Stomach (tissue), 8 donors: ENCODE measurements at regions not wholly inside any gene's neighbourhood (a gene's known extent, or its start where the extent isn't known, plus 50 kb on each side); places are given as distances from the start of the nearest gene placed in this dataset.

ENCODE experiments used
- DNase-seq, 2 donors: peaks; one replicate each; pipeline versions ENCODE4 v3.0.0 to v3.0.0-alpha.2; 2013 to 2019
- H3K27ac ChIP-seq, 5 donors: fragments of 200-600 bp in 4 of 5; sonication (generic) in 4 of 5; one replicate each; pipeline ENCODE4 v1.5.1; 2013 to 2019; ENCODE audit warnings: mild to moderate bottlenecking in 1 of 5, moderate library complexity in 1 of 5
- H3K27me3 ChIP-seq, 3 donors: fragments of 200-600 bp; sonication (generic); one replicate each; pipeline ENCODE4 v1.5.1; 2017 to 2019; ENCODE audit warnings: mixed run types in 1 of 3
- H3K36me3 ChIP-seq, 4 donors: fragments of 200-600 bp; sonication (generic); 1 replicate in 3 of 4; 2 replicates in 1 of 4; pipeline ENCODE4 v1.5.1; 2016 to 2019
- H3K4me1 ChIP-seq, 4 donors: fragments of 200-600 bp; sonication (generic); one replicate each; pipeline ENCODE4 v1.5.1; 2016 to 2019
- H3K4me3 ChIP-seq, 4 donors: fragments of 200-600 bp; sonication (generic) in 3 of 4; one replicate each; pipeline ENCODE4 v1.5.1; 2016 to 2019; ENCODE audit warnings: mild to moderate bottlenecking in 1 of 4
- H3K9me3 ChIP-seq, 4 donors: fragments of 200-600 bp; sonication (generic); one replicate each; pipeline ENCODE4 v1.5.1; 2016 to 2019
- CTCF ChIP-seq, 7 experiments: fragments of 450-650 bp in 4 of 7; fragments of 200-600 bp in 3 of 7; sonication (generic) in 3 of 7; IDR thresholded peaks; one replicate each; pipeline ENCODE4 v1.5.1; 2016 to 2019; ENCODE audit warnings: antibody characterized with exemption in 7 of 7, control low read depth in 2 of 7, mild to moderate bottlenecking in 1 of 7
- EP300 ChIP-seq: sonication (generic); formaldehyde crosslinking; IDR thresholded peaks from one replicate; pipeline ENCODE4 v1.6.1; 2017; ENCODE audit warnings: antibody characterized with exemption
- POLR2A ChIP-seq, 4 donors: fragments of 450-650 bp; IDR thresholded peaks; one replicate each; pipeline ENCODE4 v1.6.1; 2016; ENCODE audit warnings: antibody characterized with exemption in 4 of 4, control low read depth in 2 of 4, mild to moderate bottlenecking in 1 of 4, moderate library complexity in 1 of 4
- POLR2AphosphoS5 ChIP-seq, 3 donors: sonication (generic); formaldehyde crosslinking; IDR thresholded peaks; one replicate each; pipeline ENCODE4 v1.6.1; 2016; ENCODE audit warnings: antibody characterized with exemption in 3 of 3
- WGBS, 5 donors: extraction: QIAGEN DNeasy Blood & Tissue Kit in 3 of 5; methylation state at CpG; one replicate each; pipeline versions ENCODE4 v1.1.5 to v1.1.7; 2013 to 2018; 5-methylcytosine and 5-hydroxymethylcytosine counted together
- intact Hi-C: fragments of 100-400 bp; cut with DNase I; formaldehyde crosslinking; loops from one replicate; pipeline ENCODE4 v1.15.1; 2023; ENCODE audit warnings: low total_unique reads
- donor health status: healthy with polysubstance abuse.
- donor health status: Bipolar disorder and iron deficiency.
- donor health status: healthy.

GRCh38 chr11:80240245-80240644 is 799.4 kb upstream of the TENM4 start:
- Histone ChIP-seq H3K36me3 (no peaks in the 10 kb centered on the region), H3K4me3 (no peak overlapping the region), H3K27ac (no peak overlapping the region), H3K9me3 (peaks cover 0 to 13% (median 10%) of the 10 kb centered on the region in 4 donors), H3K27me3 (no peaks in the 10 kb centered on the region), H3K4me1 (no peaks in the 10 kb centered on the region)
- intact Hi-C loops, result no loop called here
- TF ChIP-seq POLR2AphosphoS5 (IDR thresholded peaks at IDR 0.05) (no peak), CTCF (IDR thresholded peaks at IDR 0.05) (no peak), EP300 (no peak), POLR2A (IDR thresholded peaks at IDR 0.05) (no peak)
- WGBS, 5 donors, result 40 to 55% (median 49%) methylated on average over 1 of the region's 1 CpG
- no peak for DNase-seq

- Histone ChIP-seq H3K27ac (no peak overlapping the region), H3K9me3 (peaks cover 0 to 17% (median 15%) of the 10 kb centered on the region in 4 donors), H3K4me3 (no peak overlapping the region), H3K27me3 (no peaks in the 10 kb centered on the region), H3K36me3 (no peaks in the 10 kb centered on the region), H3K4me1 (no peaks in the 10 kb centered on the region)
- no peak for DNase-seq
- TF ChIP-seq CTCF (IDR thresholded peaks at IDR 0.05), result no peak
- TF ChIP-seq POLR2AphosphoS5 (IDR thresholded peaks at IDR 0.05), result no peak
- TF ChIP-seq EP300, result no peak
- TF ChIP-seq POLR2A (IDR thresholded peaks at IDR 0.05), result no peak
- WGBS, 5 donors, result 89 to 100% (median 95%) methylated on average over 1 of the region's 1 CpG
- intact Hi-C loops, result no loop called here
These were observed 798.4 kb upstream of the TENM4 start for GRCh38 chr11:80239217-80239616.

- Histone ChIP-seq H3K4me1 (no peaks in the 10 kb centered on the region), H3K4me3 (no peak overlapping the region), H3K27ac (no peak overlapping the region), H3K9me3 (peaks cover 0 to 40% (median 30%) of the 10 kb centered on the region in 4 donors), H3K27me3 (no peaks in the 10 kb centered on the region), H3K36me3 (no peaks in the 10 kb centered on the region)
- TF ChIP-seq CTCF (IDR thresholded peaks at IDR 0.05) (no peak), EP300 (no peak), POLR2A (IDR thresholded peaks at IDR 0.05) (no peak), POLR2AphosphoS5 (IDR thresholded peaks at IDR 0.05) (no peak)
- no peak for DNase-seq
- intact Hi-C loops, result no loop called here
These were observed 787.1 kb upstream of the TENM4 start for GRCh38 chr11:80227915-80228314.

- DNase-seq, result no peak
- no peak overlapping the region for H3K27ac ChIP-seq
- intact Hi-C loops, result no loop called here
- H3K4me3 ChIP-seq, result no peak overlapping the region
- no peaks in the 10 kb centered on the region for H3K27me3 ChIP-seq
- H3K36me3 ChIP-seq, result no peaks in the 10 kb centered on the region
- 79 to 92% (median 81%) methylated on average over 2 of the region's 2 CpGs for WGBS, 5 donors
- TF ChIP-seq POLR2A (IDR thresholded peaks at IDR 0.05) (no peak), CTCF (IDR thresholded peaks at IDR 0.05) (no peak), EP300 (no peak), POLR2AphosphoS5 (IDR thresholded peaks at IDR 0.05) (no peak)
- H3K4me1 ChIP-seq, result no peaks in the 10 kb centered on the region
- peaks cover 0 to 15% (median 0%) of the 10 kb centered on the region in 4 donors for H3K9me3 ChIP-seq
These were observed 773.6 kb upstream of the TENM4 start for GRCh38 chr11:80214413-80214812.
